ENCODE measurements at regions not wholly inside any gene's neighbourhood (a gene's known extent, or its start where the extent isn't known, plus 50 kb on each side); places are given as distances from the start of the nearest gene placed in this dataset.

GRCh38 chr4:95715830-95716229 is 124.1 kb upstream of the PDHA2 start:
- Histone ChIP-seq H3K9me2 (ENCODE audit: insufficient read depth, low read length) (no peaks in the 10 kb centered on the region), H3K4me3 (ENCODE audit: low read length) (no peak overlapping the region), H4K20me1 (ENCODE audit: insufficient read depth) (no peaks in the 10 kb centered on the region), H3K4me2 (ENCODE audit: low read length) (no peak overlapping the region), H3K27ac (ENCODE audit: low read length) (no peak overlapping the region), H3K9ac (ENCODE audit: low read length) (no peak overlapping the region), H3K9me3 (ENCODE audit: low read length) (no peaks in the 10 kb centered on the region), H2AFZ (ENCODE audit: low read depth, low read length) (no peak overlapping the region), H3F3A (ENCODE audit: insufficient read depth, low read length, poor library complexity, severe bottlenecking) (no peaks in the 10 kb centered on the region), H3K27me3 (ENCODE audit: insufficient read depth, low read depth, low read length) (no peaks in the 10 kb centered on the region), H3K36me3 (ENCODE audit: insufficient read depth, low read length) (no peaks in the 10 kb centered on the region), H3K79me2 (replicated peaks; ENCODE audit: insufficient read depth, low read length) (no peaks in the 10 kb centered on the region)
- no peak for TF ChIP-seq POLR2AphosphoS5 (IDR thresholded peaks at IDR 0.05)
- TF ChIP-seq SMC3 (conservative IDR thresholded peaks at IDR 0.05; ENCODE audit: poor library complexity) = no peak
- TF ChIP-seq TAF1 (IDR thresholded peaks at IDR 0.05; ENCODE audit: low read depth) = no peak
- TF ChIP-seq, protein P1, sequence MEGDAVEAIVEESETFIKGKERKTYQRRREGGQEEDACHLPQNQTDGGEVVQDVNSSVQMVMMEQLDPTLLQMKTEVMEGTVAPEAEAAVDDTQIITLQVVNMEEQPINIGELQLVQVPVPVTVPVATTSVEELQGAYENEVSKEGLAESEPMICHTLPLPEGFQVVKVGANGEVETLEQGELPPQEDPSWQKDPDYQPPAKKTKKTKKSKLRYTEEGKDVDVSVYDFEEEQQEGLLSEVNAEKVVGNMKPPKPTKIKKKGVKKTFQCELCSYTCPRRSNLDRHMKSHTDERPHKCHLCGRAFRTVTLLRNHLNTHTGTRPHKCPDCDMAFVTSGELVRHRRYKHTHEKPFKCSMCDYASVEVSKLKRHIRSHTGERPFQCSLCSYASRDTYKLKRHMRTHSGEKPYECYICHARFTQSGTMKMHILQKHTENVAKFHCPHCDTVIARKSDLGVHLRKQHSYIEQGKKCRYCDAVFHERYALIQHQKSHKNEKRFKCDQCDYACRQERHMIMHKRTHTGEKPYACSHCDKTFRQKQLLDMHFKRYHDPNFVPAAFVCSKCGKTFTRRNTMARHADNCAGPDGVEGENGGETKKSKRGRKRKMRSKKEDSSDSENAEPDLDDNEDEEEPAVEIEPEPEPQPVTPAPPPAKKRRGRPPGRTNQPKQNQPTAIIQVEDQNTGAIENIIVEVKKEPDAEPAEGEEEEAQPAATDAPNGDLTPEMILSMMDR (IDR thresholded peaks at IDR 0.05; ENCODE audit: poor library complexity, severe bottlenecking) = no peak
- TF ChIP-seq RAD21 (conservative IDR thresholded peaks at IDR 0.05) = no peak
- no peak for TF ChIP-seq EZH2 (IDR thresholded peaks at IDR 0.05; ENCODE audit: borderline replicate concordance, insufficient read depth, low read length, poor library complexity, severe bottlenecking)
- TF ChIP-seq EP300 (conservative IDR thresholded peaks at IDR 0.05; ENCODE audit: poor library complexity, severe bottlenecking) = no peak
- no peak for TF ChIP-seq REST (IDR thresholded peaks at IDR 0.05; ENCODE audit: borderline replicate concordance)
- no peak for TF ChIP-seq MXI1 (conservative IDR thresholded peaks at IDR 0.05; ENCODE audit: poor library complexity, severe bottlenecking)

GRCh38 chr4:95714571-95714970 is 125.3 kb upstream of the PDHA2 start:
- Histone ChIP-seq H3K27me3 (ENCODE audit: insufficient read depth, low read depth, low read length) (no peaks in the 10 kb centered on the region), H4K20me1 (ENCODE audit: insufficient read depth) (no peaks in the 10 kb centered on the region), H3K27ac (ENCODE audit: low read length) (no peak overlapping the region), H3K36me3 (ENCODE audit: insufficient read depth, low read length) (no peaks in the 10 kb centered on the region), H3K79me2 (replicated peaks; ENCODE audit: insufficient read depth, low read length) (no peaks in the 10 kb centered on the region), H3K9me3 (ENCODE audit: low read length) (no peaks in the 10 kb centered on the region), H2AFZ (ENCODE audit: low read depth, low read length) (no peak overlapping the region), H3K4me3 (ENCODE audit: low read length) (no peak overlapping the region), H3K4me2 (ENCODE audit: low read length) (no peak overlapping the region), H3F3A (ENCODE audit: insufficient read depth, low read length, poor library complexity, severe bottlenecking) (no peaks in the 10 kb centered on the region), H3K9me2 (ENCODE audit: insufficient read depth, low read length) (no peaks in the 10 kb centered on the region), H3K9ac (ENCODE audit: low read length) (no peak overlapping the region)
- TF ChIP-seq POLR2AphosphoS5 (IDR thresholded peaks at IDR 0.05) (no peak), RAD21 (conservative IDR thresholded peaks at IDR 0.05) (no peak), EP300 (conservative IDR thresholded peaks at IDR 0.05; ENCODE audit: poor library complexity, severe bottlenecking) (no peak), TAF1 (IDR thresholded peaks at IDR 0.05; ENCODE audit: low read depth) (no peak), MXI1 (conservative IDR thresholded peaks at IDR 0.05; ENCODE audit: poor library complexity, severe bottlenecking) (no peak), EZH2 (IDR thresholded peaks at IDR 0.05; ENCODE audit: borderline replicate concordance, insufficient read depth, low read length, poor library complexity, severe bottlenecking) (no peak), SMC3 (conservative IDR thresholded peaks at IDR 0.05; ENCODE audit: poor library complexity) (no peak)
- TF ChIP-seq, protein P1 (IDR thresholded peaks at IDR 0.05; ENCODE audit: poor library complexity, severe bottlenecking) = no peak

Measured in neural cell (in vitro differentiated cells).